ENCODE measurements at regions not wholly inside any gene's neighbourhood (a gene's known extent, or its start where the extent isn't known, plus 50 kb on each side); places are given as distances from the start of the nearest gene placed in this dataset.

DNA sequence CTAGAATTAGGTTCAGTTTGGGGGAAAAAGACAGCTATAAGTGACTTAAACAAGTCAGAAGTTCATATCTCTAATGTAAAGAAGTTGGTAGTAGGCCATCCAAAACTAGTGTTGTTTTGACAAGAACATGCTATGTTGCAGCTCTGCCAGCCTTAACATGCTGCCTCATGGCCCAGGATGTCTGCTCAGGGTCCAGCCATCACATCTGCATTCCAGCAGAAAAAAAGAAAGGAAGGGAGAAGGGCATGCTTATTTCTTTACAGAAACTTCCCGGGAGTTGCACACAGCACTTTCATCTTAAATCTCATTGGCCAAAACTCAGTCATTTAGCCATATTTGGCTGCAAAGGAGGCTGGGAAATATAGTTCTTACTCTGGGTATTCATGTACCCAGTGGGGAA lies 400.4 kb upstream of the PODXL start:
- WGBS (ENCODE audit: low lambda C conversion rate): 94% methylated on average over 1 of the region's 1 CpG
- TF ChIP-seq GABPA (IDR thresholded peaks at IDR 0.05; ENCODE audit: low read depth) (no peak), ELF1 (IDR thresholded peaks at IDR 0.05) (no peak), RFX5 (IDR thresholded peaks at IDR 0.05; ENCODE audit: low read length) (no peak), TEAD4 (IDR thresholded peaks at IDR 0.05; ENCODE audit: borderline replicate concordance, insufficient read depth) (no peak), MXI1 (IDR thresholded peaks at IDR 0.05; ENCODE audit: low read depth, low read length) (no peak), SIN3A (IDR thresholded peaks at IDR 0.05; ENCODE audit: borderline replicate concordance, low read depth, low read length) (no peak), NFIC (IDR thresholded peaks at IDR 0.05; ENCODE audit: borderline replicate concordance) (no peak), SMC3 (IDR thresholded peaks at IDR 0.05; ENCODE audit: low read depth, low read length) (no peak), FOXJ3 (CRISPR knock-in tag; IDR thresholded peaks at IDR 0.05) (no peak)
- TF ChIP-seq, protein P1, sequence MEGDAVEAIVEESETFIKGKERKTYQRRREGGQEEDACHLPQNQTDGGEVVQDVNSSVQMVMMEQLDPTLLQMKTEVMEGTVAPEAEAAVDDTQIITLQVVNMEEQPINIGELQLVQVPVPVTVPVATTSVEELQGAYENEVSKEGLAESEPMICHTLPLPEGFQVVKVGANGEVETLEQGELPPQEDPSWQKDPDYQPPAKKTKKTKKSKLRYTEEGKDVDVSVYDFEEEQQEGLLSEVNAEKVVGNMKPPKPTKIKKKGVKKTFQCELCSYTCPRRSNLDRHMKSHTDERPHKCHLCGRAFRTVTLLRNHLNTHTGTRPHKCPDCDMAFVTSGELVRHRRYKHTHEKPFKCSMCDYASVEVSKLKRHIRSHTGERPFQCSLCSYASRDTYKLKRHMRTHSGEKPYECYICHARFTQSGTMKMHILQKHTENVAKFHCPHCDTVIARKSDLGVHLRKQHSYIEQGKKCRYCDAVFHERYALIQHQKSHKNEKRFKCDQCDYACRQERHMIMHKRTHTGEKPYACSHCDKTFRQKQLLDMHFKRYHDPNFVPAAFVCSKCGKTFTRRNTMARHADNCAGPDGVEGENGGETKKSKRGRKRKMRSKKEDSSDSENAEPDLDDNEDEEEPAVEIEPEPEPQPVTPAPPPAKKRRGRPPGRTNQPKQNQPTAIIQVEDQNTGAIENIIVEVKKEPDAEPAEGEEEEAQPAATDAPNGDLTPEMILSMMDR (IDR thresholded peaks at IDR 0.05): no peak
- TF ChIP-seq, protein P2, sequence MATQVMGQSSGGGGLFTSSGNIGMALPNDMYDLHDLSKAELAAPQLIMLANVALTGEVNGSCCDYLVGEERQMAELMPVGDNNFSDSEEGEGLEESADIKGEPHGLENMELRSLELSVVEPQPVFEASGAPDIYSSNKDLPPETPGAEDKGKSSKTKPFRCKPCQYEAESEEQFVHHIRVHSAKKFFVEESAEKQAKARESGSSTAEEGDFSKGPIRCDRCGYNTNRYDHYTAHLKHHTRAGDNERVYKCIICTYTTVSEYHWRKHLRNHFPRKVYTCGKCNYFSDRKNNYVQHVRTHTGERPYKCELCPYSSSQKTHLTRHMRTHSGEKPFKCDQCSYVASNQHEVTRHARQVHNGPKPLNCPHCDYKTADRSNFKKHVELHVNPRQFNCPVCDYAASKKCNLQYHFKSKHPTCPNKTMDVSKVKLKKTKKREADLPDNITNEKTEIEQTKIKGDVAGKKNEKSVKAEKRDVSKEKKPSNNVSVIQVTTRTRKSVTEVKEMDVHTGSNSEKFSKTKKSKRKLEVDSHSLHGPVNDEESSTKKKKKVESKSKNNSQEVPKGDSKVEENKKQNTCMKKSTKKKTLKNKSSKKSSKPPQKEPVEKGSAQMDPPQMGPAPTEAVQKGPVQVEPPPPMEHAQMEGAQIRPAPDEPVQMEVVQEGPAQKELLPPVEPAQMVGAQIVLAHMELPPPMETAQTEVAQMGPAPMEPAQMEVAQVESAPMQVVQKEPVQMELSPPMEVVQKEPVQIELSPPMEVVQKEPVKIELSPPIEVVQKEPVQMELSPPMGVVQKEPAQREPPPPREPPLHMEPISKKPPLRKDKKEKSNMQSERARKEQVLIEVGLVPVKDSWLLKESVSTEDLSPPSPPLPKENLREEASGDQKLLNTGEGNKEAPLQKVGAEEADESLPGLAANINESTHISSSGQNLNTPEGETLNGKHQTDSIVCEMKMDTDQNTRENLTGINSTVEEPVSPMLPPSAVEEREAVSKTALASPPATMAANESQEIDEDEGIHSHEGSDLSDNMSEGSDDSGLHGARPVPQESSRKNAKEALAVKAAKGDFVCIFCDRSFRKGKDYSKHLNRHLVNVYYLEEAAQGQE (IDR thresholded peaks at IDR 0.05; ENCODE audit: low read depth, low read length): no peak
- TF ChIP-seq, protein P3, sequence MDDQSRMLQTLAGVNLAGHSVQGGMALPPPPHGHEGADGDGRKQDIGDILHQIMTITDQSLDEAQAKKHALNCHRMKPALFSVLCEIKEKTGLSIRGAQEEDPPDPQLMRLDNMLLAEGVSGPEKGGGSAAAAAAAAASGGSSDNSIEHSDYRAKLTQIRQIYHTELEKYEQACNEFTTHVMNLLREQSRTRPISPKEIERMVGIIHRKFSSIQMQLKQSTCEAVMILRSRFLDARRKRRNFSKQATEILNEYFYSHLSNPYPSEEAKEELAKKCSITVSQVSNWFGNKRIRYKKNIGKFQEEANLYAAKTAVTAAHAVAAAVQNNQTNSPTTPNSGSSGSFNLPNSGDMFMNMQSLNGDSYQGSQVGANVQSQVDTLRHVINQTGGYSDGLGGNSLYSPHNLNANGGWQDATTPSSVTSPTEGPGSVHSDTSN (IDR thresholded peaks at IDR 0.05): no peak

More for the DNA sequence above, 400.4 kb upstream of the PODXL start:
- Histone ChIP-seq H3K9ac (no peak overlapping the region), H3K36me3 (replicated peaks in 1 of 2; ENCODE audit: control insufficient read depth in 1 of 2, insufficient read depth in 2 of 2, low read length in 1 of 2) (peaks cover 0 to 9% of the 10 kb centered on the region in 2 experiments), H3K4me3 (ENCODE audit: low read depth in 2 of 2, low read length in 1 of 2) (no peak overlapping the region), H3K79me2 (ENCODE audit: insufficient read depth) (no peaks in the 10 kb centered on the region), H3F3A (replicated peaks; ENCODE audit: insufficient read depth) (no peaks in the 10 kb centered on the region), H3K4me2 (no peak overlapping the region), H3K4me1 (ENCODE audit: control insufficient read depth in 1 of 2, insufficient read depth in 2 of 2, low read depth in 1 of 2, low read length in 1 of 2) (peaks cover 0 to 3% of the 10 kb centered on the region in 2 experiments; a peak in 1 of 4 replicates), H3K27me3 (ENCODE audit: insufficient read depth) (no peaks in the 10 kb centered on the region), H3K9me3 (no peaks in the 10 kb centered on the region), H3K9me2 (no peaks in the 10 kb centered on the region), H2AFZ (ENCODE audit: low read depth) (no peak overlapping the region), H3K27ac (ENCODE audit: low read depth in 2 of 2, low read length in 1 of 2) (no peak overlapping the region), H4K20me1 (ENCODE audit: insufficient read depth) (no peaks in the 10 kb centered on the region)
- CTCF ChIA-PET: interaction anchor here (0.7 to 8.2 kb wide), 6 partner anchors 12 to 624 kb away, joined by 3 to 60 read pairs (median 4); no protein-coding TSS in a partner anchor
- no peak for DNase-seq
- POLR2A ChIA-PET: no interaction called here

Data from SK-N-SH (cell line).